ENCODE measurements at regions not wholly inside any gene's neighbourhood (a gene's known extent, or its start where the extent isn't known, plus 50 kb on each side); places are given as distances from the start of the nearest gene placed in this dataset.

- TF ChIP-seq MAX (IDR thresholded peaks at IDR 0.05), result no peak
Observed at GRCh38 chr11:134499990-134500389, 87.9 kb upstream of the B3GAT1 start (continued).
